ENCODE measurements at regions not wholly inside any gene's neighbourhood (a gene's known extent, or its start where the extent isn't known, plus 50 kb on each side); places are given as distances from the start of the nearest gene placed in this dataset.

DNA sequence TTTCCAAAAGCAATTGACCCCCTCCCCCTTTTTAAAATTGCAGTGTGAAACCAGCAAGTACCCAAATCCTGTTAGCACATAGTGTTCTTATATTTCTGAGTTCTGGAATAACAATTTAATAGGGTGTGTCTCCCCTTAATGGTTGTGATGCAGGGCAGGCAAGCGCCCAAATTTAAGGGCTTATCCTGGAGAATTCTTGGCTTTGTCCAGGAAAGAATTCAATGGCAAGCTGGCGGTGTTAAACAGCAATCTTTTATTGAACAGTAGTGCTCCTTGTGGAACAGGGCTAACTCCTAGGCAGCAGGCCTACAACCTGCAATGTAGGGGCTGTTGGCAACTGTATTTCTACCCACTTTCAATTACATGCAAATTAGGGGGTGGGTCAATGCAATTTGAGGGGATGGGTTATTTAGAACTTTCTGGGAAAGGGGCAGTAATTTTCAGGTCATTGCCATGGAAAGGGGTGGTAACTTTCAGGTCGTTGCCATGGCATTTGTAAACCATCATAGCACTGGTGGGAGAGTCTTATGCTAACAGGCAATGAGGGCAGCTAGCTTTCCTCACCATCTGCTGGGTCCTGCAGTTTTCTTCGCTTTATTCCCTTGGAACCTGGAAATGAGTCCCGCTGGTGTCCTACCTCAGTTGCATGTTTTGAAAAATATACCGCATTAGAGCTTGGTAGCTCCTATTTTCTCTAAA lies 149.0 kb upstream of the KCTD1 start:
- DNase-seq, result no peak

DNA sequence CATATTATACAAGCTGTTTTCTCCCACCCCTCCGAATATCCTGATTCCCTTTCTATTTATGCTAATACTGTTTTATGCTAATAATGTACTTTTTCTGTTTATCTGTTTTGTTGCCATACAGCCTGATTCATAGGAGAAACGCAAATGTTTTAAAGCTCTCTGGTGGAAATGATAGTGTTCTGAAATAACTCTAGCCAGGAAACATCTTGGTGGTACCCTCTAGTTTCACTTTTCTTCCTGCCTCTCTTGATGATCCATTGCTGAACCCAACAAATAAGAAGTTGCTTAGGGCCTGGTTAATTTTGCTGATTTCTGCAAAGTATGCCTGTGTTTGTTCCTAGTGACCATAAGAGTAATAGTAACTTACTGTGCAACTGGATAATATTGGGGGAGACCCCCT lies 148.4 kb upstream of the KCTD1 start:
- no peak for DNase-seq

DNA sequence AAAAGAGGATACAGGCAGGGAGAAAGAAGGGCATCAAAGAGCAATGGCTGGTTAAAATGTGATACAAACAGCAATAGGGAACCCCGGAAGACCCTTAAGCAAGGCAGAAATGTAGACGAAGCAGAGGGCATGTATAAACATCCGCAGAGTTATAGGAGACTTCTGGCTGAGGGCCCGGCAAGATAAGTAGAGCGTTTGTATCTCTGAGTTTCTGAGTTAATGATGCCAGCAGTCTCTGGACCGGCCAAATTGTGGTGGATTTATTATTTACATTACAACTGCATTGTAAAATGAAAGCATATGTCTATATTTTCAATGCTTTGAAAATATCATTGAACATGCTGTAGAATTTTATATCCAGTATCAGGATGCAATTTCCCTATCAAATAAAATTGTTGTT lies 148.0 kb upstream of the KCTD1 start:
- DNase-seq, result no peak

DNA sequence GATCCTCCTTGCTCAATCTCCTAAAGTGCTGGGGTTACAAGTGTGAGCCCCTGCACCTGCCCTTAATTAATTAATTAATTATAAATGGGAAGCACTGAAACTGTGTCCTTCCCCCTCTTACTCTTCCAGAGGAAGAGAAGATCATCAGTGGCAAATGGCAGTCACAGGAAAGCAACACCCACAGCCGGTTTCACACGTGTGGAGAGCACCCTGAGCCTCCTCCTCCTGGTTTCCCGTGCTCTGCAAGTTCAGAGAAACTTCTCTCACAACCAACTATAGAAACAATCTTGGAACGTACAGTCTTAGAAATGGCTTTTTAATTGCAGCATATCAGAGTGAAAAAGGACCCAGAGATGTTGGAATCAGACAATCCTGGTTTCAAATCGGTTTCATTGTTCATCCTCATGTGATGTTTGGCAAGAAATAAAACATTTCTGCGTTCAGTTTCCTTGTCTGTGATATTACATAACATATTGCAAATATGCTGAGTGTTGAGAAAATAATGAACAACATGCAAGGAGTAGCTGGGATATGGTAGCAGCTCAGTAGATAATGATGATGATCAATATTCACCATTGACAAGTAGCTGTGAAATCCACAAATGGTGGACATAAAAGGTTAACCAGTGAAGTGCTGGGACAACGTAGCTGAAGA lies 141.0 kb upstream of the KCTD1 start:
- DNase-seq, result no peak

DNA sequence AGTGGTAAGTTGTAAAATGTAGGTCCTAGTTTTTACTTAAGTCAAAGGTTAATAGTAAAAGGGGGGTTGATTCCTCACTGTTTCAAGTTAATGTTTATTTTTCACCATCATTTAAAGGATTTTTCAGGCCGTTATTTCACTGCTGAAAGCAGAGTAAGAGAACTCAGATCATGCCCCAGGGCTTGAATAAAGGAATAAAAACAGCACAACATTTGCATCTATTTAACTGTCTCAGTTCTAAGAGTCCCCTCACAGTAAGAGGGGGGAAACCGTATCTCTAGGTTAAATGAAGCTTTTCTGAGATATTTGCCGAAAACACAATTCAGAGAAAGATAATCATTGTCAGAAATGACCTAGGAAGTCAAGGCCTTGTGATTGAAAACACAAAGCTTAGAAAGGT lies 138.2 kb upstream of the KCTD1 start:
- DNase-seq, result no peak

DNA sequence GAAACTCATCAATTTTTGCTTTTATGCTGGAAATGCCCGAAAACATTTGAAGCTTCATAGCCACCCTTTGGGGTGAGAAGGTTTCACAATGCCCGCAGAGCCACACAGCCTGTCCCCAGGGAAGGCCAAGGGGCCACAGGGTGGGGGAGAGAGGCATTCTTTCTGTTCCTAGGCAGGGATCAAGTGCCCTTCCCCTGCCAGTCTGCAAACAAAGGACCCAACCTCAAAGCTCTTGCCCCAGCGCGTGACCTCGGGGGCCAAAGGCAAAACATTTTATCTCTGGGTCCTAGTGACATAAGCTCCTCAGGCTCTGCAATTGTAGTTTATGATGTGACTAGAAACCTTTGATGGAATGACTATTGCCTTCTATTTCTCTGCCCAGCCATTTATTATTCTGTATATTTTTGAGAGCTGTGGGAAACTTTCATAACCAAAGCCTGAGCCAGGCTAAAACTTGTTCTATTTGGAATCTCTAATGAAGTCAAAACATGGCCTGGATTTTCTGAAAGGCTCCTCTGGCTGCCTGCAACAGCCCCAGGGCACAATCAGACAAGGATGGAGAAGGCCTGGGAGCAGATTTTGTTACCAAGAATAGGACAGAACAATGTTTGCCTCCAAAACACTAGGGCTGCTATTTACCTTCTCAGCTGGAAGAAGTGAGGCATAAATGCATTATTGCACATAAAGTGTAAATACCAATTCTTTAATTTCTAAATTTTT lies 137.2 kb upstream of the KCTD1 start:
- no peak for DNase-seq

DNA sequence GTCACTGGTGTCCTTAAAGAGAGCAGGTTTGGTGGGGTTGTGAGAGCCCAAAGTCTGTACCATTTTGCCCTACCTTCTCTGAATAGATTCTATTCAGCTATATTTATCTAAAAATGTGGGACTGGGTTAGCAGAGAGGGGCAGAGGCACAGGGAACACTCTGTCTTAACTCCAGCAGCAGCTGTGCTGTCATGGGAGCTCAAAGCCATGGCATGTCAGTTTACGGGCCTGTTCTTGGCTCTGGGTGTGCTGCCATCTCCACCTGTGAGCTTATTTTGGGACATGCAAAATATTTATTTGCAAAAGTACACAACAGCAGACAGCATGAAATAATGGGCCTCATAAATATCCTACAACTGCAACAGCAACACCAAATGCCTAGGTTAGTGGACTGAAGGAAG lies 129.6 kb upstream of the KCTD1 start:
- DNase-seq, result no peak

DNA sequence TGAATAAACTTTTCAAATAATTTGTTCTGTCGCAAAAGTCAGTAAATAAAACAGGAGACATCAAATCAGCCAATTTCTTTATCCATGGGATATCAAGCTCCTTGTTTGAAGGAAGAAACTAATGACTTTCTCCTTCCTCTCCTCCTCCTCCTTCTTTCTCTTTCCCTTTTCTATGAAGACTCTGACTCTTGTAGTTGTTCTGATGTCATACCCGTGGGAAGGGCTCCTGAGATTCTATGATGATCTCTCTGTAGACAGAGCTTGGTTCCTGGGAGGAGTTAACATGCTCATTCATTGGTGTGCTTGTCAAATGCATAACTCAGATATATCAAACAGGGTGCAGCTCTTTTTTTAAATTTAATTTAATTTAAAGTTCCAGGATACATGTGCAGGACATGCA lies 118.7 kb upstream of the KCTD1 start:
- no peak for DNase-seq

DNA sequence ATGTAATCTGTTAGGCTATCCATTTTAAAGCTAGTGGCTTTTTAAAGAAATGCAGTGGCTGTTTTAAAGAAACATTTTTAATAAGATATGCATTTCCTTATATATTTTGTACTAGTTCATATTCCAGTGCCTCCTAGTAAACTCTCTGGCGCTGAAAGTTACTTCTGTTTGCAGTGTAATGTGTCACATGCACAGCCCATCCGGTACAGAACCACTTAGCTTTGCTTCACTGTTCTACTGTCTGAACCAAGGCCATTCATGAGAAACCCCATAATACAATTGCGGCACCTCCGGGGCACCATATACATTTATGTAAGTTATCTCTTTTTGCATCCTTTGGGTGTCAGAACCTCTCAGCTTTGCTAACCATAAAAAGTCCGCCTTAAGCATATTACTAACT lies 114.6 kb upstream of the KCTD1 start:
- DNase-seq, result no peak

DNA sequence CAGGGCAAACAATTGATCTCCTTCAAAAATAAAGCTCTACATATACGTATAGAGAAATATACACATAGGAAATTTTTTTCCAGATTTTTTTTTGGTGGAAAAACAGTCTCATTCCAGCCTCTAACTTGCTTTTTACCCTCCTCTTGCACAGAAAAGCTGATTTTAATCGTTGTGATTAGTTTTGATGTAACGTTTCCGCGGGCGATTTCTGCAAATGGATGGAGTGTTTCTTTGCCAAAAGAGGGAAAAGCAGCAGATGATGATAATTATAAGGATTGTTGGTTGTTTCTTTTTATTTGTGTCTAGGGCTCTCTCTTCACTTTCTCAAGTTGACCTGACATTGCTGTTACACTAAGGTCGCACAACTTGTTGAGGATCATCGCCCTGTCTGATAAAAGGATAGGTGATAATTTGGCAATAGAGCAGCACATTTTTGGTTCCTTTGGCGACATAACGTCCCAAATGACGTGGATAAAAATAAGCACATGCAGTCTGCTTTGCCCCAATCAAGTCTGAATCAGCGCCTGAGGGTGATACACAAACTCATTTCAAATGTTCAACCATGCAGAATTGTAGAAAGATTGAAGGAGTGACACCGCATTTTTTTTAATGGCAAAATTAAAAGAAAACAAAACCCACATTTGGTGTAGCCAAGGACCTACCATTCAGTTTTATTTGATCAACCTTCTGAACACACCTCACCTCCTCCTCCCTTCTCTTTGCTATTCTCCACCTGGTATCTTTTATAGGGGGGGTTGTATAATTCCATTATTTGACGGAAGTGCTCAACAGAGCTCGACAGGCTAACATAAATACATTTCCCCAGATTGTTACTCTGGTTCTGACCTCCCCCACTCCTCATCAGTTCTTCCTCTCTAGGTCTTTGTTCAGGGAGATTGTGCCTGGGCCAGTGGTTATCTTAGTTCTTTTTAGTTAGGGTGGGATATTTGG lies 109.6 kb upstream of the KCTD1 start:
- DNase-seq, result no peak

DNA sequence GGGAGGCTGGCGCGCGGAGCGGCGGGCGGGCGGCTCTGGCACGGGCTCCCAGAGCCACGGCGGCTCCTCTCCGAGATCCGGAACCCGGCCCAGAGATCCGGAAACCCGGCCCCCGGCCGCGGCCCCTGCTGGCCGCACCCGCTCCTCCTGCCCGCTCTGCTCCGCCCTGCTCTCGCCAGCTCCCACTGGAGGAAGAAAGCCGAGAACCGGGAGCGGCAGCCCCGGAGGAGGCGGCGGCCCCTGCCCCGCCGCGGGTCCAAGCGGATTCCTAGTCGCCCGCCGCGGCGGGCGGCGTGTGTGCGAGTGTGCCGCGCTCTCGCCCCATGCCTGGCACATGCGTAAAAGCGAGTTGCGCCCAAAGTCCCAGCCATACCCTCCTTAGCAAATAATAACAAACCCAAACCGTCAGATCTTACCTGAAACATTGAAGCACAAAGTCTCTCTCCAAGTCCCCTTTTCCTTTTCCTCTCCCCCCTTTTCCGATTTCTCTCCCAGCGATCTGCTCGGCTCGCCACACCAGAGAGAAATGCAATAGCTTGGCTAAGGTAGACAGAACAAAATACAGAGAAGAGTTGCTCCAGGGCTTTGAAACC lies 108.7 kb upstream of the KCTD1 start:
- DNase-seq, result peak in 1 of 2 donors; percentile 39

DNA sequence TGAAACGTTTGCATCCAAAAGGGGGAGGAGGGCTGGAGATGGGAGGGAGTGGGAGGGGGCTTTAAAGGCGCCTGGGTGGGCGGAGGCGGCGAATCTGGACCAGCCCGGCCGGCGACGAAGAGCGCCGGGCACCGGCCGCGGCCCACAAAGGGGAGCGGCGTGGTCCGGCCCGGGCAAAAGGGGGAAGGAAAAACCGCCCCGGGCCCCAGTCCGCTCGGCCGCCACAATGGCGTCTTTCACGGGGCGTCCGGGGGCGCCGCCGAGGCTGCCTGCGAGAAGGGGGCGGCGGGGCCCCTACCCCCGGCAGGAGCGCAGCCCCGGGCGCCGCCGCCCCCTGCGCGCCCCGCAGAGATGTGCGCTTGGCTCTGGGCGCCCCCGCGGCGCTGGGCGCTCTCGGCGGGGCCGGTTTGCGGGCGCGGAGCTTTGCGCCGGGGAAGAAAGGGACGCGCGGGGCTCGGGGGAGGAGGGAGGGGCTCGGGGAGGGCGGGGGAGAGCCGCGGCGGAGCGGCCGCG lies 108.1 kb upstream of the KCTD1 start:
- DNase-seq, result no peak

DNA sequence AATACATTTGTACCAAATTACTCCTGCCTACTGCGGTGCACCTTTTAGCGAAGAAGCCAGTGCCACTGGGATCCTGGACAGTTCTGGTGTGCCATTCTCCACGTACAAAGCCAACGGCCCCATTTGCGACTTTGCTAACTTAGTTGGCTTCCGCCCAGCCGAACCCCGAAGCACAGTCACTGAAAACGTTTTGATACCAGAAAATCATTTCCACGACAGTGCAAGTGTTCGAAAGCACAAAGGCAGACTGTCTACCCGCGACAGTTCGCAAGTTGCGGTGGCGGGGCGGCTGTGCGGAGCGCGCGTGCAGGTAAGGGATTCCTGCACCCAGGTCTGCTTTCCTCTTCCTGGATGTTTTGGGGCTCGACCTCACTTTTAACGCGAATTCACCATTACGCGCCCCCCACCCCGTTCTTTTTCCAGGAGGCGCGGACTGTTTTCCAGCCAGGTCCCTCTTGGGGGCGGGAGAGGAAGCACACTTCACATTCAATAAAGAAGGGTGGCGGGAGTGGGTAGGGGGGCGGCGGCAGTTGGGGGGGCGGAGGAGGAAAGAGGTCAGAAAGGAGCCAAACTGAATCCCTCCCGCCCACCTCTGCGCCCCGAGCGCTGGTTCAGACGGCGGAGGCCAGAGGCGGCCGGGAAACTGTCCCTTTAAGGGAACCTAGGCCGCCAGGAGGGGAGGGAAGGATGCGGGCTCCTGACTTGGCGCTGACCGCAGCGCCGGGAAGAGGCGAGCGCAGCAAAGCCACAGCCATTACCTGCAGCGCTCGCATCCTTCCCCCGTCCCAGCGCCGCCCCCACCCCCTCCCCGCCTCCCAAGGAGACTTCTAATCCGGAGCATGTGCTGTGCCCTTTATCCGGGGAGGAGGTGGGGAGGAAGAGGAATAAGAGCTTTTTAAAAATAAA lies 107.4 kb upstream of the KCTD1 start:
- DNase-seq, result no peak

DNA sequence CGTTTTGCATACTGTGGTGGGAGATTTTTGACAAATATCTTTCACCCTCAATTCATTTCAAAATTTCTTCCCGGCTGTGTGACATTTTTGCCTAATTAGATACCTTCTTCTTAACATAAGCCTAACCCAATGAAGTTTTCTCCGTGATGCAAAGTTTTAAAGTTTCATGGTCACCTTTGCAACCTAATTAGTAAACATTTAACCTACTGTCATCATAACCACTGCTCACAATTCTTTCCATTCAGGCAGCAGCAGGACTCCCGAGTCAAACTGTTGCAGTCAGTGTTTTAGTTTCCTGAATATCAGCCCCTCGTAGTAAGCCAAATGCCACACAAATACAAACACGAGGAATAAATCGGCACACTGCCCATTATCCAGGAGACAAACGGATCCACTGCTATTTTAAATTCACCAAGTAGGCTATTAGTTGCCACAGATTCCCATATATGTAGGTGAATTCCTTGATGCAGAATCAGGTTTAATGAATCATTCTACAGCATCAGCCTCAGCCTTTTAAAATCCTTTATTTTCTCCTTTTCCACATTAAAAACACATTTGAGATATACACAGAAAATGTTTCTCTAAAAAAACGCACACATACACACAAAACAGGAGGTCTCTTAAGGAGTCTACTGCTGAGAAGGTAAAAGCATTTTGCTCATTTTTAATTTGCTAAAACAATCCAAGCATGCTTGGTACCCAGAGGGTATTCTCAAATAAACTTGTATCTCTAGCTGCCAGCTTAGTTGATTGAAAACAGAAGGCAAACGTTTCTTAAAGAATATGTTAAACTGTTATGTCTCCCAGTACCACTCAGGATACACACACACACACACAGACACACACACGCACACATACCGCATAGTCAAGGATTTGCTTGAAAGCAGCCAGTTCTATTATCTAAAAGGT lies 106.5 kb upstream of the KCTD1 start:
- no peak for DNase-seq

DNA sequence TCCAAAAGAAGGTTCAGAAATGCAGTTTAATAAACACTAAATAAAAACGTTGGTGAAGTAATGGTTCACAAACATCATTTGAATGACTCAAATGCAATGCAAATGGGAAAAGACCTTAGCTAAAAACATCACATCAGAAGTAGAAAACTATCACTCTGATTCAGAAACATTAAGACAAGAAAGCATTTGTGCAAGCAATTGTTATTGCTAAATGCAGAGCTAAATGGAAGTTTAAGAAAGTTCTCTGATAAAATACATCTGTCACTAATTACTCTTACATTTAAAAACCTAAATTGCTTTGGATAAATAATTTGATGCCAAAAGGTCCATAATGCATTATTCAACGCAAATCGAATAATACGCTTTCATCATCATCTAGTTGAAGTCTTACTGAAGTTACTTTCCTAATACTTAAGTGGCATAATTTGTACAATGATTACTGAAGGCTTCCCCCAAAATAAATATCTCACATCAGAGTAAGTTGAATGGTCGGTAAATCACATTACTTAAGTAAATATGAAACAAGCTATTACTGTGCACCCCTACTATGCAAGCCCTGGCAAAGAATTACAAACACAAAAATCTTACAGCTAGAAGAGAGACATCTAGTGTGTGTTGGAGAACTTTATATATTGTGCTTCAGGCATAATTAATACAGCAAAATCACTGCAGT lies 105.7 kb upstream of the KCTD1 start:
- no peak for DNase-seq

DNA sequence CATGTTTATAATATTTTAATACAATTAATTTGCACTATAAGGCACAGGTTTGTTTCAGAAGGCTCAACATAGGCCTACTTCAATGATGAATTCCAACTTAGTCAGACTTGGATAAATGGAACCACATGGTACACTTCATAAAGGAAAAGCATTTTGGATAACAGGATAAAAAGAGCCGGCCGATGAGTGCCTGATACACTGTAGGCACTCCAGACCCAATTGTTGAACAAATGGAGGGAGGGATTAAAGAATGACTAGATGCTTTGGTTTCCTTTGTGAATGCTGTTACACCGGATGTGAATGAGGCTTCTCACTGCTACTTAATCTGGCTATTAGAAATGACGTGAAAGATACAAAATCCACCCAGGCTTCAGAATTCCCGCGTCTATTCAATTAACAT lies 104.1 kb upstream of the KCTD1 start:
- DNase-seq, result no peak

DNA sequence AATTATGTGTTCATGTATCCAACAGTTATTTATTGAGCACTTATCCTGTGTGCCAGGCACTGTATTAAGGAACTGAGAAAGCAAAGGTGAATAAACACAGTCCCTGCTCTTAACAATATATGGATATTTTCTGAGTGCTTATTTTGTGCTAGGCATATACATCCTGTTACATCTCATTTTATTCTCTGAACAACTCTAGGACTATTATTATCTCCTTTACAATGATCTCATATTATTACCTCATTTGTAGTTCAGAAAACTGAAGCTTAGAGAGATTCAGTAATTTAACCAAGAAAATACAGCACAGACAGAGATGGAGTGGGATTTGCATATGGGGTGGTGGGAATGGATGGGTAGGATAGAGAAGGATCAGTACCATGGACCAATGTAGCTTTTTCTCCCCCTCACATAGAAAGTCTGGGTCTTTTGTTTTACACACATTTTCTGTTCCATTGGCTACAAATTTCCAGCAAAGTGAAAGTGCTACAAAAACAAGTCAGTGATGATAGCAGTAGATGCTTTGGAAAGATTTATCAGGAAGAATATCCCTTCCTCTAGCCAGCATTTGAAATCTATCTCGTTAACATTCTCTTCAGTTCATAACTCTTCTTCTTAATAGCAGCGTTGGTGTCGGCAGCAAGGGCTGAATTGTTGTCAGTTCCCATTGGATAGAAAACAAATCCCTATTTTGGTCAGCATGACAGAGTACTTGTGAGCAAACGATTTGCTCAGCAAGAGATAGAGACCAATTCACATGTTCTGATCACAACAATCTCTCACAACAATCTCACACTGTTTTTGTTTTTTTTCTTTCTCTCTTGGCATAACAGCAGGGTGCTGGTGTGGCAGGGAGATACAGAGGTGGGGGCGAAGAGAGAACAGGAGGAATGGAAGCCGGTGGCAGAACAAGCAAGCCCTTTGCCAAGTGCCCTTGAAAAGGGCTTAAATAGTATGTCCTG lies 102.2 kb upstream of the KCTD1 start:
- DNase-seq, result no peak

DNA sequence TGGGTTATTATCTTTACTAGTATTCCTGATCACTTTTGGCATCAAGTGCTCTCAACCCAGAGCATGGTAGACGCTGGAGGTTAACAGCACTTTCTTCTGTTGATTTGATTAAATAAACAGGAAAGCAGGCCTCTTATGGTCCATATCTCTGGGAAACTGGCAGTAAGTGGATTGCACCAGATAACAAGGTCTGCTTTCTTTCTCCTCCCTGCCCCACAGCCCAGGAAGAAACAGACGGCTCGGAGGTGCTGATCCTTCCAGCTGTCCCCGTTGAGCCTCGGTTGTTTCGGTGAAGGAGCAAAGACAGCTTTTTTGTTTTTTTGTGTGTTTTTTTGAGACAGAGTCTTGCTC lies 100.8 kb upstream of the KCTD1 start:
- no peak for DNase-seq

All from CD4-positive, alpha-beta T cell treated with Interleukin-1 beta for 1 hour (primary cell).